UCSD-AML1 (cell line): ENCODE measurements at regions not wholly inside any gene's neighbourhood (a gene's known extent, or its start where the extent isn't known, plus 50 kb on each side); places are given as distances from the start of the nearest gene placed in this dataset.
A peak's percentile ranks its signal among the peaks of the same experiment; 100 is the strongest.
"Not testable (repeated sequence)": the region's sequence is repeated elsewhere in the genome, so short reads cannot be mapped to it uniquely, and the experiment has no call there.

ENCODE experiments used
- DNase-seq: peaks from one replicate; lab custom pipeline; 2025; ENCODE audit not compliant: unreplicated experiment; lab: John Stamatoyannopoulos, UW

- DNase-seq: no peak
Measured at GRCh38 chr6:12476484-12476883, 186.3 kb downstream of the EDN1 start.

- no peak for DNase-seq
Measured at GRCh38 chr6:12477616-12478015, 187.5 kb downstream of the EDN1 start.

- DNase-seq: no peak
Measured at GRCh38 chr6:12478921-12479320, 188.8 kb downstream of the EDN1 start.

- DNase-seq: no peak
Measured at GRCh38 chr6:12479451-12479850, 189.3 kb downstream of the EDN1 start.

GRCh38 chr6:12479881-12480280 is 189.7 kb downstream of the EDN1 start:
- no peak for DNase-seq

GRCh38 chr6:12480379-12480778 is 190.2 kb downstream of the EDN1 start:
- DNase-seq: no peak

- DNase-seq: no peak
Measured at GRCh38 chr6:12481292-12481691, 191.1 kb downstream of the EDN1 start.

GRCh38 chr6:12481850-12482249 is 191.7 kb downstream of the EDN1 start:
- DNase-seq: no peak

- no peak for DNase-seq
Measured at GRCh38 chr6:12482386-12483375, 192.5 kb downstream of the EDN1 start.

GRCh38 chr6:12483712-12484111 is 193.6 kb downstream of the EDN1 start:
- DNase-seq: no peak

GRCh38 chr6:12484519-12484918 is 194.4 kb downstream of the EDN1 start:
- DNase-seq: no peak

GRCh38 chr6:12485226-12485764 is 195.1 kb downstream of the EDN1 start:
- DNase-seq: no peak

GRCh38 chr6:12485837-12486236 is 195.7 kb downstream of the EDN1 start:
- DNase-seq: no peak

GRCh38 chr6:12490351-12490903 is 200.3 kb downstream of the EDN1 start:
- no peak for DNase-seq

GRCh38 chr6:12490904-12491571 is 200.9 kb downstream of the EDN1 start:
- DNase-seq: peak; percentile 21

- DNase-seq: not testable (repeated sequence)
Measured at GRCh38 chr6:12492929-12493328, 202.8 kb downstream of the EDN1 start.

- no peak for DNase-seq
Measured at GRCh38 chr6:12493446-12493845, 203.3 kb downstream of the EDN1 start.

GRCh38 chr6:12494161-12494560 is 204.0 kb downstream of the EDN1 start:
- DNase-seq: no peak

GRCh38 chr6:12501990-12502389 is 211.8 kb downstream of the EDN1 start:
- no peak for DNase-seq

GRCh38 chr6:12504325-12504966 is 212.1 kb upstream of the PHACTR1 start:
- no peak for DNase-seq

GRCh38 chr6:12505486-12505885 is 211.1 kb upstream of the PHACTR1 start:
- DNase-seq: no peak
